ENCODE measurements at regions not wholly inside any gene's neighbourhood (a gene's known extent, or its start where the extent isn't known, plus 50 kb on each side); places are given as distances from the start of the nearest gene placed in this dataset.

GRCh38 chrX:39731330-39731667 is 366.5 kb downstream of the BCOR start:
- H3K9me3 ChIP-seq = peaks cover 0 to 7% (median 0%) of the 10 kb centered on the region in 8 donors
- intact Hi-C loops (cut with DNase I; ENCODE audit: low total_unique reads) = no loop called here
- H3K4me3 ChIP-seq = no peak overlapping the region
- WGBS, 5 donors = 66 to 86% (median 77%) methylated on average over 6 of the region's 6 CpGs
- H3K27me3 ChIP-seq (replicated peaks in 1 of 7) = peaks cover 0 to 34% (median 0%) of the 10 kb centered on the region in 7 donors
- no peak for DNase-seq
- no peak for TF ChIP-seq POLR2AphosphoS5 (IDR thresholded peaks at IDR 0.05)
- no peak for TF ChIP-seq CTCF (IDR thresholded peaks at IDR 0.05 in 8 of 11, conservative IDR thresholded peaks at IDR 0.05 in 3 of 11)
- no peak for TF ChIP-seq POLR2A (IDR thresholded peaks at IDR 0.05)
- H3K4me1 ChIP-seq = peaks cover 0 to 17% (median 10%) of the 10 kb centered on the region in 6 donors
- no peak overlapping the region for H3K27ac ChIP-seq
- no peaks in the 10 kb centered on the region for H3K36me3 ChIP-seq

GRCh38 chrX:39731735-39732134 is 366.0 kb downstream of the BCOR start:
- Histone ChIP-seq H3K4me1 (peaks cover 0 to 21% (median 10%) of the 10 kb centered on the region in 6 donors), H3K9me3 (peaks cover 0 to 7% (median 0%) of the 10 kb centered on the region in 8 donors), H3K4me3 (no peak overlapping the region), H3K27ac (no peak overlapping the region), H3K27me3 (replicated peaks in 1 of 7) (peaks cover 0 to 34% (median 0%) of the 10 kb centered on the region in 7 donors), H3K36me3 (no peaks in the 10 kb centered on the region)
- no peak for TF ChIP-seq CTCF (IDR thresholded peaks at IDR 0.05 in 8 of 11, conservative IDR thresholded peaks at IDR 0.05 in 3 of 11)
- 70 to 97% (median 90%) methylated on average over 4 of the region's 4 CpGs for WGBS, 5 donors
- no peak for DNase-seq
- intact Hi-C loops (cut with DNase I; ENCODE audit: low total_unique reads) = no loop called here

- H3K27ac ChIP-seq = no peak overlapping the region
- peaks cover 0 to 22% (median 10%) of the 10 kb centered on the region in 6 donors for H3K4me1 ChIP-seq
- H3K36me3 ChIP-seq = no peaks in the 10 kb centered on the region
- no peak for DNase-seq
- no peak overlapping the region for H3K4me3 ChIP-seq
- H3K27me3 ChIP-seq (replicated peaks in 1 of 7) = peaks cover 0 to 25% (median 0%) of the 10 kb centered on the region in 7 donors
- TF ChIP-seq CTCF (IDR thresholded peaks at IDR 0.05 in 8 of 11, conservative IDR thresholded peaks at IDR 0.05 in 3 of 11) = no peak
- TF ChIP-seq POLR2A (IDR thresholded peaks at IDR 0.05) = no peak
- TF ChIP-seq POLR2AphosphoS5 (IDR thresholded peaks at IDR 0.05) = no peak
- intact Hi-C loops (cut with DNase I; ENCODE audit: low total_unique reads) = no loop called here
- peaks cover 0 to 4% (median 0%) of the 10 kb centered on the region in 8 donors for H3K9me3 ChIP-seq
- WGBS, 5 donors = 56 to 100% (median 75%) methylated on average over 1 of the region's 1 CpG
Observed at GRCh38 chrX:39733745-39734144, 364.0 kb downstream of the BCOR start.

- Histone ChIP-seq H3K27ac (no peak overlapping the region), H3K27me3 (replicated peaks in 1 of 7) (peaks cover 0 to 20% (median 0%) of the 10 kb centered on the region in 7 donors), H3K4me1 (peaks cover 0 to 22% (median 10%) of the 10 kb centered on the region in 6 donors), H3K9me3 (no peaks in the 10 kb centered on the region), H3K4me3 (no peak overlapping the region), H3K36me3 (no peaks in the 10 kb centered on the region)
- no peak for DNase-seq
- WGBS, 5 donors = 65 to 90% (median 73%) methylated on average over 2 of the region's 2 CpGs
- intact Hi-C loops (cut with DNase I; ENCODE audit: low total_unique reads) = no loop called here
- TF ChIP-seq POLR2AphosphoS5 (IDR thresholded peaks at IDR 0.05) = no peak
- TF ChIP-seq POLR2A (IDR thresholded peaks at IDR 0.05) = no peak
- no peak for TF ChIP-seq CTCF (IDR thresholded peaks at IDR 0.05 in 8 of 11, conservative IDR thresholded peaks at IDR 0.05 in 3 of 11)
Observed at GRCh38 chrX:39734174-39734776, 363.5 kb downstream of the BCOR start.

All from spleen (tissue), 11 donors.